ENCODE measurements at regions not wholly inside any gene's neighbourhood (a gene's known extent, or its start where the extent isn't known, plus 50 kb on each side); places are given as distances from the start of the nearest gene placed in this dataset.
"Not testable (repeated sequence)": the region's sequence is repeated elsewhere in the genome, so short reads cannot be mapped to it uniquely, and the experiment has no call there.

- TF ChIP-seq ATF3 (IDR thresholded peaks at IDR 0.05), result peak; percentile 15; the same call in 1 of the 2 replicates
- TF ChIP-seq ATF3 (CRISPR knock-in tag; conservative IDR thresholded peaks at IDR 0.05), result not testable (repeated sequence)
These were observed 123.9 kb upstream of the TNFSF4 start (continued) for GRCh38 chr1:173330952-173331548.

DNA sequence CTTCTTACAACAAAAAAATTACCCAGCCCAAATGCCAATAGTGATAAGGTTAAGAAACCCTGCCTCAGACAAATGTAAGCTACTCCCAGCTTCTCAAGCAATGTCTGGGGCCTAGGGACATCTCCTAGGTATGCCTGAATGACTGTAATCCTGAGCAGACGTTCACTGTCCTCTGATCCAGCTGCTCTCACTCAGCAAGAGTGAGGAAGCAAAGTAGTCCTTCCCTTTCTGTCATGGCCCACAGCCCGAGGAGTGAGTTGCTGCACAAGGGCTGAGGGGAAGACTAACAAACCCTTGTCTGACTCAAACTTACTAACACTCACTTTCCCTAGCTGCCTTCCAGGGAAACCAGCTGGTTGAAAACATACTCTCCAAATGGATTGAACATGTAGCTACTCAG, 124.9 kb upstream of the TNFSF4 start:
- ChIA-PET POLR2A (interaction anchor here (0.7 to 0.8 kb wide), 2 partner anchors 12 to 50 kb away, joined by 3 read pairs; no protein-coding TSS in a partner anchor), CTCF (ENCODE audit: low intra/inter-chr PET ratio) (no interaction called here)
- peak overlapping the region; percentile 15 for H2AFZ ChIP-seq (ENCODE audit: low read depth, low read length)
- peak in 1 of 4 experiments; percentile 18 for DNase-seq (ENCODE audit: extremely low read depth in 1 of 4, low spot score in 3 of 4)
- H4K20me1 ChIP-seq (replicated peaks; ENCODE audit: control insufficient read depth, insufficient read depth, low read length), result no peaks in the 10 kb centered on the region
- no peaks in the 10 kb centered on the region for H3K36me3 ChIP-seq (ENCODE audit: control insufficient read depth, insufficient read depth, low read length)
- peak; percentile 36 for ATAC-seq
- intact Hi-C loops (cut with micrococcal nuclease), result loop anchor here (5.0 kb wide), 1 partner anchor 65 kb away; no protein-coding TSS in a partner anchor
- 40% methylated on average over 2 of the region's 2 CpGs for WGBS (ENCODE audit: insufficient coverage, low coverage, missing lambda C conversion rate)
- H3K4me2 ChIP-seq (ENCODE audit: insufficient read depth, low read length), result no peak overlapping the region
- no peaks in the 10 kb centered on the region for H3K9me3 ChIP-seq (replicated peaks; ENCODE audit: control insufficient read depth, insufficient read depth, low read depth, low read length)
- H3K4me3 ChIP-seq, result no peak overlapping the region
- H3K4me1 ChIP-seq (replicated peaks in 1 of 2; ENCODE audit: control insufficient read depth in 2 of 2, insufficient read depth in 2 of 2, low read length in 2 of 2), result peaks cover 0 to 32% of the 10 kb centered on the region in 2 experiments; a peak in 4 of 5 replicates
- no peaks in the 10 kb centered on the region for H3K9me1 ChIP-seq (ENCODE audit: control insufficient read depth, insufficient read depth, low read length)
- H3K27me3 ChIP-seq (ENCODE audit: control insufficient read depth in 2 of 2, insufficient read depth in 2 of 2, low read length in 2 of 2), result no peaks in the 10 kb centered on the region
- FAIRE-seq, result no peak
- H3K79me2 ChIP-seq (ENCODE audit: control insufficient read depth, insufficient read depth, low read length), result no peaks in the 10 kb centered on the region
- peak overlapping the region; percentile 75; the same call in 1 of the 3 replicates for H3K27ac ChIP-seq (ENCODE audit: extremely low read depth, low read depth, low read length)
- in situ Hi-C loops (cut with MboI), result no loop called here
- no TSS peak for BruUV-seq (replicated peaks)
- H3K9ac ChIP-seq (ENCODE audit: insufficient read depth in 1 of 2, low read depth in 2 of 2, low read length in 2 of 2), result peak overlapping the region in 1 of 2 experiments; percentile 31; a peak in 1 of 4 replicates
- TF ChIP-seq MIER1 (IDR thresholded peaks at IDR 0.05; ENCODE audit: low read depth) (no peak), HMBOX1 (IDR thresholded peaks at IDR 0.05) (peak; percentile 55; the same call in 1 of the 2 replicates), DMBX1 (CRISPR knock-in tag; IDR thresholded peaks at IDR 0.05; ENCODE audit: borderline replicate concordance) (0 out of 2 replicates have a peak, but pooled peaks have one; percentile 41), SMAD4 (CRISPR knock-in tag; conservative IDR thresholded peaks at IDR 0.05) (0 out of 2 replicates have a peak, but pooled peaks have one; percentile 15)
